SK-N-SH (cell line): ENCODE measurements at regions not wholly inside any gene's neighbourhood (a gene's known extent, or its start where the extent isn't known, plus 50 kb on each side); places are given as distances from the start of the nearest gene placed in this dataset.

Experiments used
- CHD2 ChIP-seq: fragments of 150-350 bp; IDR thresholded peaks from 2 replicates; pipeline ENCODE4 v1.6.1; 2018; ENCODE audit warnings: low read length; ENCODE audit not compliant: partially characterized antibody
- CTCF ChIP-seq: fragments of 200-600 bp; sonication (generic); IDR thresholded peaks from 2 replicates; pipeline ENCODE4 v1.6.1; 2017; ENCODE audit warnings: antibody characterized with exemption, mild to moderate bottlenecking, moderate library complexity
- ELF1 ChIP-seq: IDR thresholded peaks from 2 replicates; pipeline ENCODE4 v1.4.0; 2012
- EP300 ChIP-seq, 2 experiments: IDR thresholded peaks; 2 replicates each; pipeline versions ENCODE4 v1.4.0 to v1.6.1; 2012; ENCODE audit warnings: borderline replicate concordance in 1 of 2, low read depth in 1 of 2, low read length in 1 of 2
- GABPA ChIP-seq: IDR thresholded peaks from 2 replicates; pipeline ENCODE4 v1.4.0; 2012; ENCODE audit warnings: low read depth, mild to moderate bottlenecking
- IRF3 ChIP-seq: fragments of 150-350 bp; IDR thresholded peaks from 2 replicates; pipeline ENCODE4 v1.6.1; 2016; ENCODE audit warnings: mild to moderate bottlenecking, low read depth, low read length
- NRF1 ChIP-seq: IDR thresholded peaks from 2 replicates; pipeline ENCODE4 v1.6.1; 2012; ENCODE audit warnings: low read depth, mild to moderate bottlenecking, low read length
- PBX3 ChIP-seq: IDR thresholded peaks from 2 replicates; pipeline ENCODE4; 2012
- POLR2AphosphoS5 ChIP-seq: IDR thresholded peaks from 2 replicates; pipeline ENCODE4 v1.6.1; 2012; ENCODE audit warnings: low read depth, low read length
- RAD21 ChIP-seq: IDR thresholded peaks from 2 replicates; pipeline ENCODE4 v1.6.1; 2012; ENCODE audit warnings: mild to moderate bottlenecking, low read length
- RCOR1 ChIP-seq: fragments of 150-350 bp; IDR thresholded peaks from 2 replicates; pipeline ENCODE4 v1.6.1; 2017; ENCODE audit warnings: antibody characterized with exemption, low read length
- RXRA ChIP-seq: IDR thresholded peaks from 2 replicates; pipeline ENCODE4 v1.4.0; 2012; ENCODE audit warnings: low read depth, mild to moderate bottlenecking, borderline replicate concordance
- SIN3A ChIP-seq: IDR thresholded peaks from 2 replicates; pipeline ENCODE4 v1.6.1; 2012; ENCODE audit warnings: low read depth, mild to moderate bottlenecking, low read length, moderate library complexity, borderline replicate concordance
- TF ChIP-seq, protein P1 (sequence below): IDR thresholded peaks from 2 replicates; pipeline ENCODE4 v1.6.1; 2012; ENCODE audit warnings: mild to moderate bottlenecking, low read depth, low read length, moderate library complexity

DNA sequence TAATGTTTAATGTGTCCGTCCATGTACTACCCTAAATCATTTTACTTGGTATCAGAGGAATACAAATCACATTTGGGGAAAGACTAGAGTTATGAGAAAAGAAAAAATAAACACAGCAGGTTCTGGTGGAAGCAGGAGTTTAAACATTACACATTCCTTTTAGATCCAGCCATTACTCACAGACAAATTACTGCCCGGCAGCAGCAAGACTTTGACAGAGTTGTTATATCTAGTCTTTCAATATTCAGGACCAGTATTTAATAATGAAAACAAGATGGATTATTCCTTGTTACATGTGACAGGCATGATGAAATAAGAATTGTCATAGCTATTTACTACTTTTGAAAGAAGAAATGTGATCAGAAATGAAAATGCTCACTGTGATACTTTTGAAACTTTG lies 131.8 kb upstream of the GNAI1 start:
- TF ChIP-seq CTCF (no peak), NRF1 (no peak), PBX3 (no peak), CHD2 (no peak), RAD21 (no peak), RXRA (no peak), IRF3 (no peak), POLR2AphosphoS5 (no peak), SIN3A (no peak), GABPA (no peak), ELF1 (no peak), RCOR1 (no peak), EP300 (IDR thresholded peaks at IDR 0.05; ENCODE audit: borderline replicate concordance in 1 of 2, low read depth in 1 of 2, low read length in 1 of 2) (no peak)
- TF ChIP-seq, protein P1, sequence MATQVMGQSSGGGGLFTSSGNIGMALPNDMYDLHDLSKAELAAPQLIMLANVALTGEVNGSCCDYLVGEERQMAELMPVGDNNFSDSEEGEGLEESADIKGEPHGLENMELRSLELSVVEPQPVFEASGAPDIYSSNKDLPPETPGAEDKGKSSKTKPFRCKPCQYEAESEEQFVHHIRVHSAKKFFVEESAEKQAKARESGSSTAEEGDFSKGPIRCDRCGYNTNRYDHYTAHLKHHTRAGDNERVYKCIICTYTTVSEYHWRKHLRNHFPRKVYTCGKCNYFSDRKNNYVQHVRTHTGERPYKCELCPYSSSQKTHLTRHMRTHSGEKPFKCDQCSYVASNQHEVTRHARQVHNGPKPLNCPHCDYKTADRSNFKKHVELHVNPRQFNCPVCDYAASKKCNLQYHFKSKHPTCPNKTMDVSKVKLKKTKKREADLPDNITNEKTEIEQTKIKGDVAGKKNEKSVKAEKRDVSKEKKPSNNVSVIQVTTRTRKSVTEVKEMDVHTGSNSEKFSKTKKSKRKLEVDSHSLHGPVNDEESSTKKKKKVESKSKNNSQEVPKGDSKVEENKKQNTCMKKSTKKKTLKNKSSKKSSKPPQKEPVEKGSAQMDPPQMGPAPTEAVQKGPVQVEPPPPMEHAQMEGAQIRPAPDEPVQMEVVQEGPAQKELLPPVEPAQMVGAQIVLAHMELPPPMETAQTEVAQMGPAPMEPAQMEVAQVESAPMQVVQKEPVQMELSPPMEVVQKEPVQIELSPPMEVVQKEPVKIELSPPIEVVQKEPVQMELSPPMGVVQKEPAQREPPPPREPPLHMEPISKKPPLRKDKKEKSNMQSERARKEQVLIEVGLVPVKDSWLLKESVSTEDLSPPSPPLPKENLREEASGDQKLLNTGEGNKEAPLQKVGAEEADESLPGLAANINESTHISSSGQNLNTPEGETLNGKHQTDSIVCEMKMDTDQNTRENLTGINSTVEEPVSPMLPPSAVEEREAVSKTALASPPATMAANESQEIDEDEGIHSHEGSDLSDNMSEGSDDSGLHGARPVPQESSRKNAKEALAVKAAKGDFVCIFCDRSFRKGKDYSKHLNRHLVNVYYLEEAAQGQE, result no peak
